Fibroblast of skin of right biceps (primary cell): ENCODE measurements at regions not wholly inside any gene's neighbourhood (a gene's known extent, or its start where the extent isn't known, plus 50 kb on each side); places are given as distances from the start of the nearest gene placed in this dataset.
"Not testable (repeated sequence)": the region's sequence is repeated elsewhere in the genome, so short reads cannot be mapped to it uniquely, and the experiment has no call there.

Experiments used
- DNase-seq: peaks from one replicate; pipeline ENCODE4 v3.0.0-alpha.2; 2013

- peak; percentile 44 for DNase-seq
Measured at GRCh38 chr1:115531631-115532264, 110.0 kb upstream of the VANGL1 start.

- peak; percentile 77 for DNase-seq
Measured at GRCh38 chr1:115530407-115530806, 111.4 kb upstream of the VANGL1 start.

- no peak for DNase-seq
Measured at GRCh38 chr1:115529216-115529897, 112.4 kb upstream of the VANGL1 start.

GRCh38 chr1:115528336-115528735 is 113.4 kb upstream of the VANGL1 start:
- not testable (repeated sequence) for DNase-seq

GRCh38 chr1:115527746-115528145 is 114.0 kb upstream of the VANGL1 start:
- DNase-seq = no peak

- DNase-seq = no peak
Measured at GRCh38 chr1:115526900-115527299, 114.9 kb upstream of the VANGL1 start.

GRCh38 chr1:115524236-115524635 is 117.5 kb upstream of the VANGL1 start:
- no peak for DNase-seq

- no peak for DNase-seq
Measured at GRCh38 chr1:115522386-115522785, 119.4 kb upstream of the VANGL1 start.

GRCh38 chr1:115515270-115515669 is 126.5 kb upstream of the VANGL1 start:
- no peak for DNase-seq

- not testable (repeated sequence) for DNase-seq
Measured at GRCh38 chr1:115510226-115510625, 131.5 kb upstream of the VANGL1 start.

- peak; percentile 47 for DNase-seq
Measured at GRCh38 chr1:115507901-115508300, 133.9 kb upstream of the VANGL1 start.

GRCh38 chr1:115506924-115507589 is 134.7 kb upstream of the VANGL1 start:
- peak; percentile 76 for DNase-seq

- DNase-seq = no peak
Measured at GRCh38 chr1:115506518-115506917, 135.3 kb upstream of the VANGL1 start.

- peak; percentile 81 for DNase-seq
Measured at GRCh38 chr1:115505148-115505571, 136.6 kb upstream of the VANGL1 start.

GRCh38 chr1:115502183-115502582 is 139.6 kb upstream of the VANGL1 start:
- not testable (repeated sequence) for DNase-seq

GRCh38 chr1:115501476-115501875 is 140.3 kb upstream of the VANGL1 start:
- no peak for DNase-seq

- no peak for DNase-seq
Measured at GRCh38 chr1:115499253-115499652, 142.5 kb upstream of the VANGL1 start.

- DNase-seq = peak; percentile 88
Measured at GRCh38 chr1:115496904-115497527, 144.8 kb upstream of the VANGL1 start.

- peak; percentile 93 for DNase-seq
Measured at GRCh38 chr1:115495625-115496024, 146.1 kb upstream of the VANGL1 start.

GRCh38 chr1:115495111-115495510 is 146.7 kb upstream of the VANGL1 start:
- DNase-seq = no peak

- DNase-seq = no peak
Measured at GRCh38 chr1:115493834-115494233, 147.9 kb upstream of the VANGL1 start.

- peak; percentile 52 for DNase-seq
Measured at GRCh38 chr1:115492880-115493279, 148.9 kb upstream of the VANGL1 start.

- no peak for DNase-seq
Measured at GRCh38 chr1:115492019-115492595, 149.7 kb upstream of the VANGL1 start.
